HG03571 (cell line): ENCODE measurements at regions not wholly inside any gene's neighbourhood (a gene's known extent, or its start where the extent isn't known, plus 50 kb on each side); places are given as distances from the start of the nearest gene placed in this dataset.
"Not testable (repeated sequence)": the region's sequence is repeated elsewhere in the genome, so short reads cannot be mapped to it uniquely, and the experiment has no call there.

Source experiments
- ATAC-seq: cut with Tn5 transposase; IDR thresholded peaks from one replicate; pipeline ENCODE4 v1.9.1; 2021; ENCODE audit not compliant: unreplicated experiment

DNA sequence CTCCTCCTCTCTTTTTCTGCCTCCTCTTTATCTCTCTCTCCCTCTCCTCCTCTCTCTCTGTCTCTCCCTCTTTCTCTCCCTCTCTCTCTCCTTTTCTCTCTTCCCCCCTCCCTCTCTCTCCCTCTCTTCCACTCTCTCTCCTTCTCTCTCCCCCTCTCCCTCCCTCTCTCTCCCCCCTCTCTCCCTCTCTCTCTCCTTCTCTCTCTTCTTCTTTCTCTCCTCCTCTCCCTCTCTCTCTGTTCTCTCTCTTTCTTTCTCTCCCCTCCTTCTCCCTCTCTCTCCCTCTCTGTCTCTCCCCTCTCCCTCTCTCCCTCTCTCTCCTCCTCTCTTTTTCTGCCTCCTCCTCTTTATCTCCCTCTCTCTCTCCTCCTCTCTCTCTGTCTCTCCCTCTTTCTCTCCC, 197.4 kb downstream of the UQCRFS1 start:
- ATAC-seq, result no peak

DNA sequence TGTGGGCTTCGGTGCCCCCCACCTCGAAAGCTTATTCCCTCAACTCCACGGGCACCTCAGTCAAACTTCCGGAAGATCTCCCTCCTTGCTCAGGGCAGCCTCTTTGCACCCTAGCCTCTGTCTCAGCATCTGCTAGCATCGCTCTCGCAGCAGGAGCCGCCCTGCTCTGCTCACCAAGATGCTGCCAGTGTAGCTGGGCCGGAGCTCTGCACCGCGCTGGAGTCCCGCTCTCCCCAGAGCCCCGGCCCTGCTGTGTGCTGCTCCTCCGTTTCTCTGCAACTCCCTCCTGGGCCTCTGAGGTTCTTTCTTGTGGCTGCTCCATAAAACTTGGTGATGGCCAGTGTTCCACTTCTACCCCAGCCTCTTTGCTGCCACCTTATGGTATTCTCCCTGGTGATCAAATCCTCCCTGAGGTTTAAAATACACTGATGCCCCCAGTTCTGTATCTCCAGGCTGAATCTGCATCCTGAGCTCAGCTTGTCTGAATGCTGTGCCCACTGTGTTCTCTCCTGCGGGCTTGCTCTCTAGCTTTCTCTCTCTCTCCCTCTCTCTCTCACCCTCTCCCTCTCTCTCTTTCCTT, 198.0 kb downstream of the UQCRFS1 start:
- ATAC-seq, result no peak

- no peak for ATAC-seq
These were observed 199.0 kb downstream of the UQCRFS1 start for GRCh38 chr19:29013988-29014387.

DNA sequence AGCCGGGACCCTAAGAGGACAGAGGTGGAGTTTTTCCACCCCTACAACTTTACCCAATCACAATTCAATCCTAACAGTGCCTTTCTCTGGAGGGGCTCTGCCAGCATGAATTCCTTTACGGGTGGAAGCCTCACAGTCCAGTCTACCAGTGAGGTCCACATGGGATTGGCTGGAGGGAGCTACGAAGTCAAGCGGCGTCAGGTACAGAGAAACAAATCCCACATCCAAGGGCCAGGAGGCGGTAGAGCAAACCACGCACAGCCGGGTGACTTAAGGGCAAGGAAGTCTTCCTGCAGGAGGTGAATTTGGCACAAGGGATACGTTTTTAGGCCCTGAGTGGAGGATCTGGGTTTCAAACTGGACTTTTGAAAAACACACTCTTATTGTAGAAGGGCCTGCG, 199.6 kb downstream of the UQCRFS1 start:
- no peak for ATAC-seq

- no peak for ATAC-seq
These were observed 200.5 kb downstream of the UQCRFS1 start for GRCh38 chr19:29012457-29012856.

DNA sequence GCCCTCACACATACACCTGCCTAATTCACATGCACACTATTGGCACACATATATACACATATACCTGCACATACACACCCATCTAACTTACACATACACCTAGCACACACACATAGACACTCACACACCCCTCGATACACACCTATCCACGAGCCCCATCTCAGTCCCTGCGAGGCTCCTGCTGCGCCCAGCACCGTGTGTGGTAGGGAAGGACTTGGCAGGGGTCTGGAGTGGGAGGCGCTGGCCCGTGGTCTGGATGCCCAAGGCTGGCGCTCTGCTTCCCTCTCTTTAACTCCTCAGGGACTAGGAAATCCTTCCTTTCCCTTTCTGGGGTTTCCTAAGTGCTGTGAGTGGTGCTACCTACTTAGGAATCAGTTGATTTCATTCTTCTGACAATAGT, 202.7 kb downstream of the UQCRFS1 start:
- no peak for ATAC-seq

DNA sequence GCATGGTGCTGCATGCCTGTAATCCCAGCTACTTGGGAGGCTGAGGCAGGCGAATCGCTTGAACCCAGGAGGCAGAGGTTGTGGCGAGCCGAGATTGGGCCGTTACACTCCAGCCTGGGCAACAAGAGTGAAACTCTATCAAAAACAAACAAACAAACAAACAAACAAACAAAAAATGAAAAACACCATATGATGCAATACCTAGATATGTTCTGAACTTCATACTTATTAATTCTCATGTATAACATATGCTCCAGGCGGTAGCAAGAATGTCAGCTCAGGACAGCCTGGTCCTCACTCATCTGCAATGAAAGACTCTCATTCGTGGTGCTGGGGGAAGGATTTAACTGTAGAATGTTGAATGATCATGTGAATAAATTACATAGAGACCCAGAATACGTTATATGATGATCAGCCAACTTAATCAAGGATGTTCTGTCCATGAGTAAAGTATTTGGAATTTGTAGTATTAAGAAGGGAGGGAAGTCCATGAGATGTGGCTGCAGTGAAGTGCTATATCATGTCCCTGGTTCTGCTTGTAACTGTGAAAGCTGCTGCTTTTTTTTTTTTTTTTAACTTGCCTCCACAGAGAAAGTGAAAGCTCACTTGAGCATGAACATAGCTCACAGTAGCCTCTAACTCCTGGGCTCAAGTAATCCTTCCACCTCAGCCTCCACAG, 206.8 kb downstream of the UQCRFS1 start:
- no peak for ATAC-seq

GRCh38 chr19:29004796-29005195, 208.2 kb downstream of the UQCRFS1 start:
- ATAC-seq, result no peak

DNA sequence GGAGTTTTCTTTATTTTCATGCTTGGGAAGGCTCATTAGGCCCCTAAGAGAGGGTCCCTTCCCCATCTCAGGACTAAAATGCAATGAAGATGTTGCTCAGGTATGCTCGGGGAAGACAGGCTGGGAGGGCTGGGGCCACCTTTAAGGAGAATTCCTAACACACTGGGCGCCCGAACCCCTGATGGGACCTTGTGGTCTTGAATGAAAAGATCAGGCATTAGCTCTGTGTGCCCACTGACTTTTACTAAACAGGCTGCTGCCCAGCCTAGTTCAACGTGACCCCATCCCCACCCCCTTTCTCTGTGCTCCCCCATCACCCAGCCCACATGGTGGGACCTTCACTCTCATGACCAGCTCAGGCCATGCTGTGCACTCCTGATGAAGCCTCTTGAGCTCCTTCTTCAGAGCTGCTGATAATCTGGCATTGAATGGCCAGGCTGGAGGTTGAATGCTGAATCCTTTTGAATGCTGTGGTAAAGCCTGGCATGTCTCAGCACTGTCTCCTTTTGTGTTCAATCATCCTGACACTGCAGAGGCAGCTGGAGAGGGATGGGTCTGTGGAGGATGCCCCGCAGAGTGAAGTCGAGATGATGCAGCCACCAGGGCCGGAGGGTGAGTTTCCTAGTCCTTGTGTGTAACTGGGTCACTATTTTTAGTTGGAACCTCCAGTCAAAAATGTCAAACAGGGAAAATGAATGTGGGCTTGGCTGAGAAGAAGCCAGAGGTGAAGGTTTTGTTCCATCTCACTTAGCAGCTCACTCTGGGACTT, 209.1 kb downstream of the UQCRFS1 start:
- no peak for ATAC-seq

DNA sequence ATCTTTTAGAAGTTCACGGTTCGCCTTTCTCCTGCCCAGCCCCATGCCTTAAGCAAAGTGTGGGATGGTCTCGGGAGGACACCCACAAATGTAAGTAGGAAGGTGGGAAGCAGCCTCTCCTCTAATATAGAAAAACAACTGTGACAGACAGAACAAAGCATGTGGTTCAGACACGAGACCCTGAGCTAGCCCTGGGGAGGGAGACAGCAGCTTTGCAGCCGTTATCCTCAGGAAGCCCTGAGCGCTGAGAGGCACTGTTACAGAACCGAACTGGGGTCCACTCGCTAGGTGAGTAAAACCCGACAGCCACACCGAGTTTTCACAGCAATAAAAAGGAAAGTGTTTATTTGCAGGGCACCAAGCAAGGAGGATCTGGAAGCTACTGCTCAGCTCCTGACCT, 210.6 kb downstream of the UQCRFS1 start:
- ATAC-seq, result no peak

- ATAC-seq, result no peak
These were observed 211.2 kb downstream of the UQCRFS1 start for GRCh38 chr19:29001597-29002245.

DNA sequence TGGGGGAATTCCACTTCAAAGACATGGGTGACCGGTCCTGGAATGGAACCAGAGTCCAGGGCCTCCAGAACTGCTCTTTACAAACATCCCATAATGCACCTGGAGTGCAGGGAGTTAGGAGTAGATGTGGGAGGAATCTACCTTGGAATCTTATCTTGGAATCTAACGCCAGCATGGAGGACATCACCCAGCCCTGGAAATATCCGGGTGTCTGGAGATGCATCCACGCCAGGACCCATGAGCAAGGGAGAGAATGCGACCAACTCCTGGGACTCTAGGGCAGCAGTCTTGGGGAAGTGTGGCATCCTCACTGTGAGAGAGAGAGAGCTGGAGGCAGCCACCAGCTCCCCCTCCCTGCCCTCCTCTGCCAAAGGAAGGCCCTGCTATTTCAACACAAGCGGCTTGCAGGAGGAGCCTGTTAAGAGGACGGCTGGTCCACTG, 211.8 kb downstream of the UQCRFS1 start:
- ATAC-seq, result no peak

DNA sequence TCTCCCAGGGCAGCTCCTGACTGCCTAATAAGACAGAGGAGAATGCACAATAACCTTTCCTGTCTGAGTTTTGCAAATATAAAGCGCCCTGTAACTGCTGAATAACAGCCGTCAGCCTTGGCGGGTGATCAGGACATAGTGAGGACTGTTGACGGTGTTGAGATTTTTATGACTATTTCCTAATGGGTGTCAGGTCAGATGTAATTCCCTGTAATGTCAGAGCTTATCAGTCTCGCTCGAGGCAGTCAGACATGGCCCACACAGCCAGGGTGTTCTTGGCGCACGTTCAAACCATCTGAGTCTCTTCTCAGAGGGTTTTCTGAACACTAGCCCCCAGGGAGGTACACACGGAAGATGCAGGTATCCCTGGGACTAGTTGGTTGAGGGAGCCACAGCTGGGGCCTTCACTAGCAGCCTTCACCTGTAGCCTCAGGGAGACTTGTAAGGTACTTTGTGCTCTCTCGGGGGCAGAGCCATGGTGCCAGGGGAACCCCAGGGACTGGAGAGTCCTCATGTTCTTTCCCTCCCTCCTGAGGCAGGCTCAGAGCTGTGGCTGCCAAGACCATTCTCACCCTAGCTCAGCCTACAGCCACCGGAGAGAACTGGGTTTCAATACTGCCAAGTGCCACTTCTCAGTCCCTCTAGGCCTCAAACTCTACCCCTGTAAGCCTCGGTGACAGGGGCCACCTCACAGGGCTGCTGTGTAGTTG, 213.1 kb downstream of the UQCRFS1 start:
- ATAC-seq, result no peak

DNA sequence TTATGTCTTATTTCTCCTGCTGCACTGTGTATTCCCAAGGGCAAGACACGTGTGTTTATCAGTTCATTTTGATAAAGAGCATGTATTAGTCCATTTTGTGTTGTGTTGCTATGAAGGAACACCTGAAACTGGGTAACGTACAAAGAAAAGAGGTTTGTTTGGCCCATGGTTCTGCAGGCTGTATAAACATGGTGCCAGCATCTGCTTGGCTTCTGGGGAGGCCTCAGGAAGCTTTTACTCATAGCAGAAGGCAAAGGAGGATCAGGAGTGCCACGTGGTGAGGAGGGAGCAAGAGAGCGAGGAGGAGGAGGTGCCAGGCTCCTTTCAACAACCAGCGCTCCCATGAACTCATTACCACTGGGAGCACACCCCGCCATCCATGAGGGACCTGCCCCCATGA, 214.0 kb downstream of the UQCRFS1 start:
- ATAC-seq, result no peak

DNA sequence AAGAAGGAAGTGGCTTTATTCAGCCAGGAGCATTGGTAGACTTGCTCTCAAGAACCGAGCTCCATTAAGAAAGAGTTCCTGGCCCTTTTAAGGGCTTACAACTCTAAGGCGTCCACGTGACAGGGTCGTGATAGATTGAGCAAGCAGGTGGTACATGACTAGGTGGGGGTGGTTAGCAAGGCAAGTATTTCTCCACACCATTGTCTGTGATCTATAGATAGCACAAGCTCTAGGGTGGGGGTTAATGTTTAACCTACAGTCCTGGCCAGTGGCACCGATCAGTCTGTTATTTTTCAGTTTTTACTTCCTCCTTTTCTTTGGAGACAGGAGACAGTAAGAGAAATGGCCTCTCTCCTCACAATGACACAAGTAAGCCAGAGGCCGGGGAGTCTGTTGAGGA, 215.1 kb downstream of the UQCRFS1 start:
- not testable (repeated sequence) for ATAC-seq

DNA sequence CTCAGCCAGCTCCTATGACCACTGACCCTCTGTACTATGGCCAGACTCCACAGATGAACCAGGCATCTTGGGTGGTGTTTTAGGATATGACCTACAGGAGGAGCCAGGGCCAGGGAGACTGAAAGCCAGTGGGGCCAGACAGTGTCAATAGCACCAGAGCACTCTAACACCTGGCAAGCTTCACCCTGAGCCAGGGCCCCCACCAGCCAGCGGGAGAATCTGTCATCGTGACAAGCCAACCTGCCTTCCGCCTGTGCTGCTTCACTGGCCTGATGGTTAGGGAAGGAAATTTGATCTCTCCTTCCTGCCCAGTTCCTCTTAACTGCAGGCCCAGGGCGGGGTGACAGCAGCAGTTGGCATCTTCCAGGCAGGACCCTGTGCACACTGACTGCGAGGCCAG, 222.4 kb downstream of the UQCRFS1 start:
- no peak for ATAC-seq

- no peak for ATAC-seq
These were observed 223.2 kb downstream of the UQCRFS1 start for GRCh38 chr19:28989739-28990138.

DNA sequence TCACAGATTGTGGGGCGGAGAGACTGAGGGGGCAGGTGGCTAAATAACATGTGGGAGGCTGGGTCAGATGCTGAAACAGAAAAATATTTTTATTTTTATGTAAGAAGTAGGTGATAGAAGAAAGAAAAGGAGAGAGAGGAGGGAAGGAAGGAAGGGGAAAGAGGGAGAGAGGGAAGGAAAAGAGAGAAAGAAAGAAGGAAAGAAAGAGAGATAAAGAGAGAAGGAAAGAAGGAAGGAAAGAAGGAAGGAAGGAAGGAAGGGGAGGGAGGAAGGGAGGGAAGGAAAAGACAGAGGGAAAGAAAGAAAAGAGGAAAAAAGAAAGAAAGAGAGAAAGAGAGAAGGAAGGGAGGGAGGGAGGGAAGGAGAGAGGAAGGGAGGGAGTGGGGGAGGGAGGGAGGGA, 224.9 kb downstream of the UQCRFS1 start:
- ATAC-seq, result no peak

DNA sequence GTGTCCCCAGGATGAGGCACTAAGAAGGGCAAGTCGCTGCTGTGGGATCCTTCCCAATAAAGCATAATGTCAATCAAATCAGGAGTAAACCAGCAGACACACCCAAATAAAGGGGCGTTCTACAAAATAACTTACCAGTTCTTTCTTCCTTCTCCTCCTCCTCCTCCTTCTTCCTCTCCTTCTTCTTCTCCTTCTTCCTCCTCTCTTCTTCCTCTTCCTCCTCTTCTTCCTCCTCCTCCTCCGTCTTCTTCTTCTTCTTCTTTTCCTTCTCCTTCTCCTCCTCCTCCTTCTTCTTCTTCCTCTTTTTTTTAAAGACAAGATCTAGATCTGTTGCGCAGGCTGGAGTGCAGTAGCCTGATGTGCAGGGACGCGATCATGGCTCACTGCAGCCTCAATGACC, 225.8 kb downstream of the UQCRFS1 start:
- no peak for ATAC-seq

DNA sequence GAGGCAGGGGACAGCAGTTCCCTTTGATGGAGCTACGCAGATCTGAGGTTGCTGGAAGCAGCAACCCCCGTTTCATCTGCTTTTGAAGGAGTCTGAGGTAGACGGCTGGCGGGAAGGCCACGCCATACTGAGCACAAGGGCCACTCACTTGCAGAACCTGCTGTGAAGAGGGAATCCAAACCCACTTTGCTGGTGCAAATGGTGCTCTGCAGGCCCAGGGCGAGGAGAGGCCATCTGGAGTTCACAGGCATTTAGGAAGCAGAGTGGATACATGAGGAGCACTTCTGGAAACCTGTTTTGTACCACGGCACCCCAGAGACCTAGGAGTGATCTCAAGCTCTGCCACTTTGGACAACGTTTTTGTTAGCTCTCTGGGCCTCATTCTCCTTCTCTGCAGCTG, 227.8 kb downstream of the UQCRFS1 start:
- ATAC-seq, result no peak

DNA sequence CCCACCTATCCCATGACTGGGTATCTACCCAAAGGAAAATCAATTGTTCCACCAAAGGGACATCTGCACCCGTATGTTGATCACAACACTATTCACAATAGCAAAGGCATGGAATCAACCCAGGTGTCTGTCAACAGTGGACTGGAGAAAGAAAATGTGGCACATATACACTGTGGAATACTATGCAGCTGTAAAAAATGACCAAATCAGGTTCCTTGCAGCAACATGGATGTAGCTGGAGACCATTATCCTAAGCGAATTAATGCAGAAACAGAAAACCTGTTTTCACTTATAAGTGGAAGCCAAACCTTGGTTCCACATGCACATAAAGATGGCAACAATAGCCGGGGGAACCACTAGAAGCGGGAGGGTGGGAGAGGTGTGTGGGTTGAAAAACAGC, 228.6 kb downstream of the UQCRFS1 start:
- ATAC-seq, result no peak
